Spleen (tissue), 7 donors: ENCODE measurements at regions not wholly inside any gene's neighbourhood (a gene's known extent, or its start where the extent isn't known, plus 50 kb on each side); places are given as distances from the start of the nearest gene placed in this dataset.

Experiments
- CTCF ChIP-seq, 11 experiments: fragments of 200-600 bp in 7 of 11; fragments of 450-650 bp in 4 of 11; sonication (generic) in 4 of 11; IDR thresholded peaks in 8 of 11; conservative IDR thresholded peaks in 3 of 11; 1 replicate in 7 of 11; 2 replicates in 4 of 11; pipeline versions ENCODE4 v1.4.0 to v1.8.0; 2016 to 2021; ENCODE audit warnings: antibody characterized with exemption in 11 of 11, inconsistent platforms in 4 of 11, mild to moderate bottlenecking in 1 of 11
- POLR2A ChIP-seq, 3 donors: fragments of 450-650 bp; IDR thresholded peaks; one replicate each; pipeline ENCODE4 v1.5.1; 2017; ENCODE audit warnings: antibody characterized with exemption in 3 of 3, mild to moderate bottlenecking in 1 of 3
- POLR2AphosphoS5 ChIP-seq, 3 donors: sonication (generic); formaldehyde crosslinking; IDR thresholded peaks; one replicate each; pipeline ENCODE4 v1.5.1; 2017; ENCODE audit warnings: antibody characterized with exemption in 3 of 3
- donor health status: DM: no; HTN: no; CAD: no; lungs with moderate emphysema.
- donor health status: DM: no; HTN: no; CAD: no.
- donor health status: DM: no; HTN: no; CAD: no.

DNA sequence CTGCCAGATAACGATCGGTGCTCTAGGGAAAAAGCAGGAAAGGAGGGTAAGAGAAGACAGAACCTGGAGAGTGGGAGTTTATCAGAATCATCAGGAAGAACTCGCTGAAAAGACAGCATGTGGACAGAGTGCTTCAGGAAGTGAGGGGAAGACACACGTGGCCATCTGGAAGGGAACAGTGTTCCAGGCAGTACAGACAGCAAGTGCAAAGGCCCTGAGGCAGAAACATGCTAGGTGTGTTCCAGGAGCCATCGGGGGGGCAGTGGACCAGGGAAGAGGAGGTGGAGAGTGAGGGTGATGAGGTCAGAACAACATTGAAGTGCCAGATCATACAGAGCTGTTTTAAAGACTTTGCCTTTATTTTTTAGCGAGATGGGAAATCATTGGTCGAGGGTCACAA, 354.3 kb upstream of the CNR1 start:
- TF ChIP-seq CTCF (IDR thresholded peaks at IDR 0.05 in 8 of 11, conservative IDR thresholded peaks at IDR 0.05 in 3 of 11), result no peak
- no peak for TF ChIP-seq POLR2AphosphoS5 (IDR thresholded peaks at IDR 0.05)
- no peak for TF ChIP-seq POLR2A (IDR thresholded peaks at IDR 0.05)
